ENCODE measurements at regions not wholly inside any gene's neighbourhood (a gene's known extent, or its start where the extent isn't known, plus 50 kb on each side); places are given as distances from the start of the nearest gene placed in this dataset.
"Not testable (repeated sequence)": the region's sequence is repeated elsewhere in the genome, so short reads cannot be mapped to it uniquely, and the experiment has no call there.

- peak; percentile 24 for DNase-seq (ENCODE audit: low read depth, low spot score)
- no peak overlapping the region for H3K27ac ChIP-seq
Measured at GRCh38 chr21:17105932-17106331, 406.9 kb upstream of the CXADR start.

- no peak for DNase-seq (ENCODE audit: low read depth, low spot score)
- H3K27ac ChIP-seq: no peak overlapping the region
Measured at GRCh38 chr21:17114045-17114444, 398.8 kb upstream of the CXADR start.

GRCh38 chr21:17118638-17119384 is 394.0 kb upstream of the CXADR start:
- H3K27ac ChIP-seq: no peak overlapping the region
- no peak for DNase-seq (ENCODE audit: low read depth, low spot score)

GRCh38 chr21:17119466-17120297 is 393.2 kb upstream of the CXADR start:
- no peak overlapping the region for H3K27ac ChIP-seq
- no peak for DNase-seq (ENCODE audit: low read depth, low spot score)

- H3K27ac ChIP-seq; DNase-seq (ENCODE audit: low read depth, low spot score): not testable (repeated sequence)
Measured at GRCh38 chr21:17127395-17127794, 385.4 kb upstream of the CXADR start.

GRCh38 chr21:17128132-17128531 is 384.7 kb upstream of the CXADR start:
- DNase-seq (ENCODE audit: low read depth, low spot score): no peak
- H3K27ac ChIP-seq: no peak overlapping the region

GRCh38 chr21:17139159-17139558 is 373.7 kb upstream of the CXADR start:
- not testable (repeated sequence) for DNase-seq (ENCODE audit: low read depth, low spot score); H3K27ac ChIP-seq

- no peak for DNase-seq (ENCODE audit: low read depth, low spot score)
- no peak overlapping the region for H3K27ac ChIP-seq
Measured at GRCh38 chr21:17139696-17140095, 373.1 kb upstream of the CXADR start.

- no peak overlapping the region for H3K27ac ChIP-seq
- DNase-seq (ENCODE audit: low read depth, low spot score): no peak
Measured at GRCh38 chr21:17146426-17146825, 366.4 kb upstream of the CXADR start.

GRCh38 chr21:17159697-17160096 is 353.1 kb upstream of the CXADR start:
- no peak for DNase-seq (ENCODE audit: low read depth, low spot score)
- no peak overlapping the region for H3K27ac ChIP-seq

- H3K27ac ChIP-seq: no peak overlapping the region
- no peak for DNase-seq (ENCODE audit: low read depth, low spot score)
Measured at GRCh38 chr21:17185674-17186073, 327.2 kb upstream of the CXADR start.

- no peak for DNase-seq (ENCODE audit: low read depth, low spot score)
- no peak overlapping the region for H3K27ac ChIP-seq
Measured at GRCh38 chr21:17189963-17190362, 322.9 kb upstream of the CXADR start.

GRCh38 chr21:17191346-17191993 is 321.4 kb upstream of the CXADR start:
- no peak overlapping the region for H3K27ac ChIP-seq
- no peak for DNase-seq (ENCODE audit: low read depth, low spot score)

GRCh38 chr21:17195351-17195750 is 317.5 kb upstream of the CXADR start:
- no peak overlapping the region for H3K27ac ChIP-seq
- DNase-seq (ENCODE audit: low read depth, low spot score): no peak

- no peak for DNase-seq (ENCODE audit: low read depth, low spot score)
- no peak overlapping the region for H3K27ac ChIP-seq
Measured at GRCh38 chr21:17195976-17196375, 316.9 kb upstream of the CXADR start.

GRCh38 chr21:17196623-17197022 is 316.2 kb upstream of the CXADR start:
- DNase-seq (ENCODE audit: low read depth, low spot score): no peak
- H3K27ac ChIP-seq: no peak overlapping the region

GRCh38 chr21:17197996-17198395 is 314.8 kb upstream of the CXADR start:
- DNase-seq (ENCODE audit: low read depth, low spot score): no peak
- no peak overlapping the region for H3K27ac ChIP-seq

- no peak overlapping the region for H3K27ac ChIP-seq
- DNase-seq (ENCODE audit: low read depth, low spot score): no peak
Measured at GRCh38 chr21:17200250-17200649, 312.6 kb upstream of the CXADR start.

GRCh38 chr21:17201741-17202260 is 311.0 kb upstream of the CXADR start:
- DNase-seq (ENCODE audit: low read depth, low spot score): no peak
- no peak overlapping the region for H3K27ac ChIP-seq

GRCh38 chr21:17214801-17215200 is 298.0 kb upstream of the CXADR start:
- no peak overlapping the region for H3K27ac ChIP-seq
- DNase-seq (ENCODE audit: low read depth, low spot score): no peak

- DNase-seq (ENCODE audit: low read depth, low spot score); H3K27ac ChIP-seq: not testable (repeated sequence)
Measured at GRCh38 chr21:17219050-17219449, 293.8 kb upstream of the CXADR start.

Measured in epithelial cell of prostate (primary cell).